Uterus (tissue), 2 donors: ENCODE measurements at regions not wholly inside any gene's neighbourhood (a gene's known extent, or its start where the extent isn't known, plus 50 kb on each side); places are given as distances from the start of the nearest gene placed in this dataset.

Experiments
- POLR2A ChIP-seq, 2 donors: fragments of 450-650 bp; IDR thresholded peaks; one replicate each; pipeline ENCODE4 v1.6.1; 2016; ENCODE audit warnings: antibody characterized with exemption in 2 of 2, mild to moderate bottlenecking in 1 of 2, moderate library complexity in 1 of 2
- TF ChIP-seq, protein P1 (sequence below), 4 experiments: fragments of 200-600 bp in 2 of 4; fragments of 450-650 bp in 2 of 4; sonication (generic) in 2 of 4; IDR thresholded peaks; one replicate each; pipeline ENCODE4 v1.5.1; 2016 to 2019; ENCODE audit warnings: antibody characterized with exemption in 4 of 4, mild to moderate bottlenecking in 2 of 4, moderate library complexity in 1 of 4

DNA sequence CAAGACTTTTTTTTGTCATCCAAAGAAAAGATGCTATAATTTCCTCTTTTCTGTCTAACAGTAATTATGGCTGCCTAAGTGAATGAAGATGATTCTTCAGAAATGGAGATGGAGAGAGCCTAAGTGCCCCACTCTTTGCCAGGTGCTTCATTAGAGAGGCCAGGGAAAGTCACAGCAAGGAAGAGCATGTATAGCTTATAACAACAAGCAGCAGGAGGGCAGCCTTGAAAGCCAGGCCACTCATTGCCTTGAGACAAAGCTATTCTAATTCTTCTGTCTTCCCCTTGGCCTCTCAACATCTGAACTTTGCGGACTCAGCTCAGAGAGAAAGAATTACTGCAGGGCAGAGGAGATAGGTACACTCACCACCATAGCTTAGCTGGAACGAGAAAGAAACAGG is 112.0 kb upstream of the ZNF366 start:
- TF ChIP-seq, protein P1, sequence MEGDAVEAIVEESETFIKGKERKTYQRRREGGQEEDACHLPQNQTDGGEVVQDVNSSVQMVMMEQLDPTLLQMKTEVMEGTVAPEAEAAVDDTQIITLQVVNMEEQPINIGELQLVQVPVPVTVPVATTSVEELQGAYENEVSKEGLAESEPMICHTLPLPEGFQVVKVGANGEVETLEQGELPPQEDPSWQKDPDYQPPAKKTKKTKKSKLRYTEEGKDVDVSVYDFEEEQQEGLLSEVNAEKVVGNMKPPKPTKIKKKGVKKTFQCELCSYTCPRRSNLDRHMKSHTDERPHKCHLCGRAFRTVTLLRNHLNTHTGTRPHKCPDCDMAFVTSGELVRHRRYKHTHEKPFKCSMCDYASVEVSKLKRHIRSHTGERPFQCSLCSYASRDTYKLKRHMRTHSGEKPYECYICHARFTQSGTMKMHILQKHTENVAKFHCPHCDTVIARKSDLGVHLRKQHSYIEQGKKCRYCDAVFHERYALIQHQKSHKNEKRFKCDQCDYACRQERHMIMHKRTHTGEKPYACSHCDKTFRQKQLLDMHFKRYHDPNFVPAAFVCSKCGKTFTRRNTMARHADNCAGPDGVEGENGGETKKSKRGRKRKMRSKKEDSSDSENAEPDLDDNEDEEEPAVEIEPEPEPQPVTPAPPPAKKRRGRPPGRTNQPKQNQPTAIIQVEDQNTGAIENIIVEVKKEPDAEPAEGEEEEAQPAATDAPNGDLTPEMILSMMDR (IDR thresholded peaks at IDR 0.05), result no peak
- TF ChIP-seq POLR2A (IDR thresholded peaks at IDR 0.05), result no peak
